LNCaP clone FGC (cell line): ENCODE measurements at regions not wholly inside any gene's neighbourhood (a gene's known extent, or its start where the extent isn't known, plus 50 kb on each side); places are given as distances from the start of the nearest gene placed in this dataset.

Experiments used
- DNase-seq: peaks from one replicate; pipeline ENCODE4 v3.0.0-alpha.2; 2011; ENCODE audit warnings: low read depth
- H3K4me3 ChIP-seq: 2 replicates; pipeline ENCODE4 v1.5.1; 2011; ENCODE audit warnings: mild to moderate bottlenecking, low read depth, low read length, control low read depth
- CTCF ChIP-seq: IDR thresholded peaks from 2 replicates; pipeline ENCODE4 v1.5.1; 2012; ENCODE audit warnings: mild to moderate bottlenecking; ENCODE audit not compliant: control insufficient read depth, insufficient read depth; ENCODE audit errors: extremely low read depth

- no peak for DNase-seq
- H3K4me3 ChIP-seq = no peak overlapping the region
- TF ChIP-seq CTCF = no peak
Observed at GRCh38 chr2:198916548-198917080, 541.1 kb downstream of the SATB2 start.

GRCh38 chr2:198913394-198914152 is 544.2 kb downstream of the SATB2 start:
- no peak for TF ChIP-seq CTCF
- DNase-seq = no peak
- H3K4me3 ChIP-seq = no peak overlapping the region

GRCh38 chr2:198909525-198910267 is 548.0 kb downstream of the SATB2 start:
- TF ChIP-seq CTCF = no peak
- DNase-seq = no peak
- no peak overlapping the region for H3K4me3 ChIP-seq

- no peak for TF ChIP-seq CTCF
- no peak overlapping the region for H3K4me3 ChIP-seq
- DNase-seq = no peak
Observed at GRCh38 chr2:198905881-198906612, 551.7 kb downstream of the SATB2 start.

- no peak for TF ChIP-seq CTCF
- no peak overlapping the region for H3K4me3 ChIP-seq
- no peak for DNase-seq
Observed at GRCh38 chr2:198901894-198902293, 555.8 kb downstream of the SATB2 start.

GRCh38 chr2:198900141-198900540 is 557.6 kb downstream of the SATB2 start:
- no peak overlapping the region for H3K4me3 ChIP-seq
- TF ChIP-seq CTCF = no peak
- no peak for DNase-seq
